NCI-H2171 treated with DMSO at 0.1 percent for 48 hours (cell line): ENCODE measurements at regions not wholly inside any gene's neighbourhood (a gene's known extent, or its start where the extent isn't known, plus 50 kb on each side); places are given as distances from the start of the nearest gene placed in this dataset.

Experiments used
- DNase-seq: peaks from one replicate; lab custom pipeline; 2025; lab: John Stamatoyannopoulos, UW

DNA sequence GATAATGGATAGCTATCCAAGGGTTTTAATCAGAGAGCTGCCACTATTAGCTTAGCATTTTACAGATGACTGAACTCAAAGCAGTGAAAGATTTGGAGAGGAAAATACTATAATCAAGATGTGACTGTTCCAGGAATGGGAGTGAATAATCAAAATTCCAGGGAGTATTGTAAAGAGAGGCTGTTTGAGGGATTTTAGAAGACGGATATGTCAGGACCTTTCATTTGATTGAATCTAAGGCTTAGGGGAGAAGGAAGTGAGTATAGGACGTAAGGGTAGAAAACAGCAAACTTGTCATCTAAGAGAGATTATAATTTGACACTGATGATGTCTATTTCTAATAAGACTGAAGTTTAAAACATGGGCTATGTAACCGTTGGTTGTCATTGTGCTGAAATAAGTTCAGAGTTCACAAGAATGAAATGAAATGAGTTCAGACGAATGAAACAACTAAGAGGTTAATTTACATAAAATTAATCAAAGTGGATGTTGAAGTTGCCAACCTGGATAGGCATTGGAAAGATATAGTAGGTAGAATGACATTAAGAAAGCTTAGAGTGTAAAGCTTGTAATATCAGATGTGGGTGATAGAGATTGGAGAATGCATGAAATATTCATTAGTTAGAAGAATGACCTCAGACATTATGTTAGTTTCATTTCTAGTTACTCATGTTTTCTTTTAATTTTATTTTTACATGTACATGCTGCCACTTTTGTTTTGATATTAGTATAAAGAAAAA is 842.8 kb downstream of the SI start:
- no peak for DNase-seq

DNA sequence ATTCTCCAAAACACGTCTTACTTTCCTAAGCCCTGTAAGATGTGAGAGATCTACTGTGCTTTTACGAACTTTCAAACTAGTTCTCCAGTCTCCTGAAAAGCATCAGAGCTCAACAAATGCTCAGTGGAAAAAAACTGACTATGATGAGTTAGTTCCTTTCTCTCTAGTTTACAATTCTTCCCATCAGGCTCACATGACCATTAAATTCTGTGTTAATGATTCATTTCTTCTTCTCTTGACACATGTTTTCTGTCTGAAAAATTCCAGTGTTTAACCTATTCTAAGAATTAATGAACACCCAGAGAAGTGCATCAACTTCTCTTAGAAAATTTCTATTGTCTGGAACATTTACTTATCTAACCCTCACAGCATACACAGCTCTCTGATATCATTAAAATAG is 844.3 kb downstream of the SI start:
- no peak for DNase-seq

DNA sequence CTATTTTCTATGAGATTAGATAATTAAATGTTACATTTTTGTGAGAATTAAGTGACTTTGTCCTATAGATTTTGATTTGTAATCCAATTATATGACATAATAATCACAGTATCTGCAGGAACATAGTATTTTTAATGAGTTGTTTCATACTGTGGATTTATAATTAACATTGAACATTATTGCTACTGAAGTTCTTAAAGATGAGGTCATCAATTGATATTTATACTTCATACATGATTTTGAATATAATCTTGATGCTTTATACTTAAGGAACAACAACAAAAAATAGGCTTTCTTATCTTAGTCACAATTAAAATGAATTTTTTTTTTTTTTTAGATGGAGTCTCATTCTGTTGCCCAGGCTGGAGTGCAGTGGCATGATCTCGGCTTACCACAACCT is 846.6 kb downstream of the SI start:
- no peak for DNase-seq

DNA sequence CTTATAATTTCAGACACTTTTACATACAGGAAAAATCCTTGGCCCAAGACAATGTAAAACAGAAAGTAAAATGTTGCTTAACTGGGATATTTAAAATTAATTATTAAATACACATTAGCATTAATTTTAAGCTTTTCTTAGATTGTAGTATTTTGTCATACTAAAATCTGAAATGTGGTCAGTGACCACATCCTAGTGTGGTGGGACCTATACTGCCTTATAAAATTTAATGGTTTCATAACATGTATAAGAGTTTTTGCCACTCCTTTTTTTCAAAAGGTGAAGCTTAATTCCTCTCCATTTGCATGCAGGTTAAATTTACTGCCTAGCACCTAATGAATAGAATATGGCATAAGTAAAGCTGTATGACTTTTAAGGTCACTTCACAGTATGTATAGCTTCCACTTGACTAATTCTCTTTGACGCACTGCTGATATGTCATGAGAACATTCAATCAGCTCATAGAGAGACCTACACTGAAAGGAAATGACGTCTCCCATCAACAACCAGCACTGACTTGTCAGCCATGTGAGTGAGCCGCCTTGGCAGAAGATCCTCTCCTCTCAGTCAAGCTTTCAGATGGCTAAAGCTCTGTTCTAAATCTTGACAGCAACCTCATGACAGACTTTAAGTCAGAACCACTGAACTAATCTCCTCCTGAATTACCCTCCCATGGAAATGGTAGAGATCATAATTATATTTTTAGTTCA is 847.8 kb downstream of the SI start:
- DNase-seq, result no peak

DNA sequence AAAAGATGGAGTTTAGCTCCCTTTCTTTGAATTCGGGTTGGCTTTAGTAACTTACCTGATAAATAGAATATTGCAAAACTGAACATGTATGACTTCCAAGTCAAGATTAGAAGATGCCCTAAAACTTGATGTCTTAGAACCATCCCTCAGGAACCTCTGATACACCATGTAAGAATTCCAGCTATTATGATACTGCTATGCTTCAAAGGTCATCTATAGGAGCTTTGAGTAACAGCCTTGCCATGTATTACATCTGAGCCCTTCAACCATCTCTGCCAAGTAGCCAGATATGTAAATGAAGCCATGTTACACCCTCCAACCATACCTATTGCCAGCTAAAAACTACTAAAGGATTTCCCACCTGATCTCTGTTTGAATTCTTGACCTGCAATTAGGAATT is 854.2 kb downstream of the SI start:
- no peak for DNase-seq

DNA sequence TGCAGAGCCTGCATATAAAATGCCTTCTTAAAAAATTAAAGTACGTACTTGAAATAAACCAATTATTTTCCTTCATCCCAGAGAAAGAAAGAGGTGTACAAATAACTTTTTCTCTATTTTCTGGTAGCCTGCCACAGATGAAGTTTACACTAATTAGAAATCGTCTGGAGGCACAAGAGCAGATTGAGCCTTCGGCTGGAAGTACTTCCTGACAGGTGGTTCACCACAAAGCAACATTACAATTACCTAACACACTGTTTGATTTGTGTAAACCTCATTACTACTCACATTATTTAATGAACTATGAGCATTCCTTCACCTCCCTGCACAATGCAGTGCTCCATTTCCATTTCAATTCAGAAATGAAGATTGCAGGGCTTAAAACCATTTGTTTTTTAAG is 856.1 kb downstream of the SI start:
- DNase-seq, result peak; percentile 77

DNA sequence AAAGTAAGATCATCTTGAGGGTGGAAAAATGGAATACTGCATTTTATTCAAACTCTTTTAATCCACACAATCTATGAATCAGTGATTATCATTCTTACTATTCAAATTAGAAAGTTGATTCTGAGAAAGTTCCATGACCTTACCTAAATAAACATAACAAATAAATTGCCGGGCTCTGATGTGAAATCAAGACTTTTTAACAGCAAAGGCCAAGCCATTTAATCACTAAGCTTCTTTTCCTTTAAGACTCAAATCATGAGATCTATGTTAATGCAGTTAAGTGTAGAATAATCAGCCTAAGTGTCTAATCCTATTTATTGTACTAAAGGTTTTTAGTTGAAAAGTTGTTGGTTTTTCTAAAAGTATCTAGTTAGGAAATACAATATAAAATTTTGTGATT is 857.0 kb downstream of the SI start:
- no peak for DNase-seq

DNA sequence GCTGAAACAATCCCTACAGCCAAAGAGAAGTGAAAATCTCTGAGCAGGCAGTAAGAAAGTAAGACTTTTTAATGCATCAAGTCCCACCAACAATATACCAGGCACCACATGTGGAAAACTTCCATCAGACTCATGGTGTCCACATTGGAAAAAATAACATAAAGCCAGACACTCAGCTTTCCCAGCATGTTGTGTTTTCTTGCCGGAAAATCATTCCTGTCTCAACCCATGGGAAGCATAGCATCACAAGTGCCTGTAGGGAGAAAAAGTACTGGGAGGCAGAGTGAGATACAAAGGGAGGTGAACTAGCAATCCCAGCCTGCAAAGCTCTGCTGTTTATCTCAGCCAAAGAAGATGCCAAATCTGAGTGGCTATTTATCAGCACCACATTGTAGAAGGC is 868.9 kb downstream of the SI start:
- DNase-seq, result no peak

DNA sequence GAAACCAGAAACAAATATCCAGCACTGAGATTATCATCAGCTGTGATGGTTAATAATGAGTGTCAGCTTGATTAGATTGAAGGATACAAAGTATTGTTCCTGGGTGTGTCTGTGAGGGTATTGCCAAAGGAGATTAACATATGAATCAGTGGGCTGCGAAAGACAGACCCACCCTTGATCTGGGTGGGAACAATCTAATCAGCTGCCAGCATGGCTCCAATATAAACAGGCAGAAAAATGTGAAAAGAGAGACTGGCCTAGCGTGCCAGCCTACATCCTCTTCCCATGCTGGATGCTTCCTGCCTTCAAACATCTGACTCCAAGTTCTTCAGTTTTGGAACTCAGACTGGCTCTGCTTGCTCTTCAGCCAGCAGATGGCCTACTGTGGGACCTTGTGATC is 869.5 kb downstream of the SI start:
- no peak for DNase-seq

DNA sequence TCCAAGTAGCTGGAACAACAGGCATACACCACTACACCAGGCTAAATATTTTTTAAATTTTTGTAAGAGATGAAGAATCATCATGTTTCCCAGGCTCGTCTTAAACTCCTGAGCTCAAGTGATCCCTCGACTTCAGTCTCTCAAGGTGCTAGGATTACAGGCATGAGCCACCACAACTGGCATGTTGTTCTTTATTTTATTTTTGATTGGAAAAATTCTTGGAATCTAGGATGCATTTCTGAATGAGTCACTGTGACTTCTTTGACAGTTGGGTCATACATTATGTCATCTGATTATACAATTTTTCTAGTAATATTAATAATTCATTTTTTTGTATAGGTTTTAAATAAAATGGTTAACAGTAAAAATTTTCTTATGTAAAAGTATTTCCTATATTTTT is 870.2 kb downstream of the SI start:
- no peak for DNase-seq

DNA sequence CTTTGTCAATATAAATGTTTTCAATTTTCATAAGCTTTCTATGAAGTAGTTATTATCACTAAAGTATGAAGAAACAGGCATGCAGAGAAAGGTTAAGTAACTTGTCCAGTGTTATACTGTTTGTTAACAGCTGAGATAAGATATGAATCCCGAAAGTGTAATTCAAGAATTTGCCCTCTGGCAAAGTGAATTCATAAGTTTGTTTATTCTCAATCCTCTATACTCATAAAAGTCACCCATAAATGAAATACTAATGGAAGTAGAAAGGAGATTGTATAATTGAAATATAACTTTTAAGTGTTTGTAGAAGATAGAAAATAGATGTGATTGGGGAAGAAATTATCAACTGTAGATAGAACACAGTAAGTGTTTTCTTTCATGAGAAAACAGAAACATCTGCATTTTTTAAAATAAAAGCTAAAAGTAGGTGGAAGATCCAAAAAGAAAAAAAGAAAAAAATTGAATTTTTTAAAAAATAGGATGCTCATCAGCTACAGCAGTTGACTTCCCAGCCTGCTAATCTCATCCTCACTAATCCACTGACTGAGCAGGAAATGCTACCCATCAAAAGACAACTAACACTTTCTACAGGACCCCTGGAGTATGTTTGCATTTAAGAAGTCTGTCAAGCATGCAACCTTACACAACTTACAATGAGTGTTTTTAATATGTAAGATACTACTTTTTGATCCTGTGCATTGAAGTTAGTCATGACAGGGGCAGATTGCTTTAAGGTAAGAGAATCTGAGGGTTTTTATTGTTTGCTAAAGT is 878.1 kb downstream of the SI start:
- DNase-seq, result peak; percentile 10

DNA sequence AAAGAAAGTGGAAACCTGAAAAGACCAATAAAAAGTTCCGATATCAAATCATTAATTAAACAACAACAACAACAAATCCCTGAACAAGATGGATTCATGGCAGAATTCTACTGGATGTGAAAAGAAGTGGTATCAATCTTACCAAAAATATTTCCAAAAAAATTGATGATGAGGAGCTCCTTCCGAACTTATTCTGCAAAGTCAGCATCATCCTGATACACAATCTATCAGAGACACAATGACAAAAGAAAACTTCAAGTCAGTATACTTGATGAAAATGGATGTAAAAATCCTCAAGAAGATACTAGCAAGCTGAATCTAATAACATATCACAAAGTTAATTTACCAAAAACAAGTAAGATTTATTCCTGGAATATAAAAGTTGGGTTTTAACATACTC is 881.8 kb downstream of the SI start:
- DNase-seq, result no peak

DNA sequence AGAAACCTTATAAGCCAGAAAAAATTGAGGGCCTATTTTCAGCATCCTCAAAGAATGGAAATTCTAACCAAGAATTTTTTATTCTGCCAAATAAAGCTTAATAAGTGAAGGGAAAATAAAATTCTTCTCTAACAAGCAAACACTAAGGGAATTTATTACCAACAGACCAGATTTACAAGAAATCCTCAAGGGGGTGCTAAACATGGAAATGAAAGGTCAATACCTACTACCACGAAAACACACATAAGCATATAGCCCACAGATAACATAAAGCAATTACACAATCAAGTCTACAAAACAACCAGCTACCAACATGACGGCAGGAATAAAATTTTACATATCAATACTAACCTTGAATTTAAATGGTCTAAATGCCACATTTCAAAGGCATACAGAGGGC is 883.5 kb downstream of the SI start:
- no peak for DNase-seq

DNA sequence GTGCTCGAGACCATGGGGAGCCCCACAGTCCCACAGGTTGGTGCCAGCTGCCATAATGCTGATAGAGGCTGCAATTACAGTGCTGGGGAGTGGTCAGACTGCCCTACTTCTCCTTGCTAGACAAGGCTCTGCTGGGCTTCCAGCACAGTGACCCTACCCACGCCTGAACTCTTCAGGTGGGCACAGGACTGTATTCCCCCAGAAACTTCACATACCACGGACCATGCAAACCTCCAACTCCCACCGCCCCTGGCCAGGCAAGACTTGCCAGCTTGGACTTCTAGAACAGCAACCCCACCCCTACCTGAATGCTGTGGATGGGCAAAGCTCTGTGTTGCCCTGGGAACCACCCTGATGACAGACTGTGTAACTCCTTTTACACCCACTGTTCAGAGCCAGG is 885.3 kb downstream of the SI start:
- DNase-seq, result no peak

DNA sequence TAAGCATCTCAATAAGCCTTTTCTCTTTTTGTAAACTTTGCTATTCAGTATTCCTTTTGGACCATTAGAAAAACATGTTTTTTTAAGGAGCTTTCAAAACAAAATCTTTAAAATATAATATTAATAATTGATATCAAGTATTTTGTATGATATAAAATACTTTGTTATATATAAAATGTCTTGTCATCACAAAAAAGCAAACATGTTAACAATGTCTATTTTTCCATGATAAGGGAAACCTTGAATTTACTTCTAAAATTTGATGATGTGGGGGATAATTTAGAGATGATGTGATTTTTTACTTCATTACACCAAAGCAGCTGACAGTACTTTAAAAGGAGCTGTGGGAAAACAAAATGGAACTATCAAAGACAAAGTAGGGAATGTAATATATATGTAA is 887.7 kb downstream of the SI start:
- DNase-seq, result no peak

DNA sequence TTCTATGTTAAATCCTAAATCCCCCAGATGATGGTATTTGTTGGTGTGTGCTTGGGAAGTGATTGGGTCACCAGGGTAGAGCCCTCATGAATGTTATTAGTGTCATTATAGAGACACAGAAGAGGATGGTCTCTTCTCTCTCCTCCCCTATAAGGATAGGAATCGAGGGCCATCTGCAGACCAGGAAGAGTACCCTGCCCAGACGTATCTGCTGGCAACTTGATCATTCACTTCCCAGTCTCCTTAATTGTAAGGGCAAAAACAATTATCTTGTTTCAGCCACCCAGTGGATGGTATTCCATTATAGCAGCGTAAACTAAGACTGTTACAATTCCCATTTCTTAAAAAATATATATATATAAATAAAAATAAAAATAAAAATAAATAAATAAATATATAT is 892.2 kb downstream of the SI start:
- DNase-seq, result no peak

DNA sequence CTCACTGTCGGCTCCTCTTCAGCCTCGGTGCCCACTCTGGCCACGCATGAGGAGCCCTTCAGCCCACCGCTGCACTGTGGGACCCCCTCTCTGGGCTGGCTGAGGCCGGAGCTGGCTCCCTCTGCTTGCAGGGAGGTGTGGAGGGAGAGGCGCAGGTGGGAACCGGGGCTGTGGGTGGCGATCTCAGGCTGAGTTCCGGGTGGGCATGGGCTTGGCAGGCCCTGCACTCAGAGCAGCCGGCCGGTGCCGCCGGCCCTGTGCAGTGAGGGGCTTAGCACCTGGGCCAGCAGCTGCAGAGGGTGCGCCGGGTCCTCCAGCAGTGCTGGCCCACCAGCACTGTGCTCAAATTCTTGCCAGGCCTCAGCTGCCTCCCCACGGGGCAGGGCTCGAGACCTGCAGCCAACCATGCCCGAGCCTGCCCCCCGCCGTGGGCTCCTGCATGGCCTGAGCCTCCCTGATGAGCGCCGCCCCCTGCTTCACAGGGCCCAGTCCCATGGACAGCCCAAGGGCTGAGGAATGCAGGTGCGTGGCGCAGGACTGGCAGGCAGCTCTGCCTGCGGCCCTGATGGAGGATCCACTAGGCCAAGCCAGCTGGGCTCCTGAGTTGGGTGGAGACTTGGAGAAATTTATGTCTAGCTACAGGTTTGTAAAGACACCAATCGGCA is 899.1 kb downstream of the SI start:
- no peak for DNase-seq

DNA sequence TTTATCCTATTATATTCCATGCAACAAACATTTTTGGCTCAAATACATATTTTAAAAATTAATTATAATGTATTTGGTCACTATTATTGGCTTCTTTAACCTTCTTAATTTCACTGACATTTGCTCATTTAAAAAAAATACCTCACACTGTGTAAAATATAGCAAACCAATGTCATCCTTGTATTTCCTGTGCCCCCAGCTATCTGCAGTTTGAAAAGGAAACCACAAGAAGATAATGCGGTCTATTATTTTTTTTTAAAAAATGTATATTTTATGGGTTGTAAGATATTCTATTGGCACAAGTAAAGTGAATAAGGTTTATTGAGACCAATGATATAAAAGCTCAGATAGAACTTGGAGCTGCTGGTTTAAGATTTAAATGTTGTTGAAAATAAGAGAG is 904.2 kb downstream of the SI start:
- DNase-seq, result no peak

DNA sequence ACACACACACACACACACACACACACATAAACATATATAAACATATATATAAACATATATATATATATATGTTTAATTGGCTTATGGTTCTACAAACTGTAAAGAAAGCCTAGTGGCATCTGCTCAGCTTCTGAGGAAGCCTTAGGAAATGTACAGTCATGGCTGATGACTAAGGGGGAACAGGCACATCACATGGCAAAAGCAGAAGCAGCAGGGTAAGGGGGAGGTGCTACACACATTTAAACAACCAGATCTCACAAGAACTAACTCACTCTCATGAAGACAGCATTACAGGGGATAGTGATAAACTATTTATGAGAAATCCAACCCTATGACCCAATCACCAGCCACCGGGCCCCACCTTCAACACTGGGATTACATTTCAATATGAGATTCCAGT is 922.9 kb downstream of the SI start:
- DNase-seq, result no peak

DNA sequence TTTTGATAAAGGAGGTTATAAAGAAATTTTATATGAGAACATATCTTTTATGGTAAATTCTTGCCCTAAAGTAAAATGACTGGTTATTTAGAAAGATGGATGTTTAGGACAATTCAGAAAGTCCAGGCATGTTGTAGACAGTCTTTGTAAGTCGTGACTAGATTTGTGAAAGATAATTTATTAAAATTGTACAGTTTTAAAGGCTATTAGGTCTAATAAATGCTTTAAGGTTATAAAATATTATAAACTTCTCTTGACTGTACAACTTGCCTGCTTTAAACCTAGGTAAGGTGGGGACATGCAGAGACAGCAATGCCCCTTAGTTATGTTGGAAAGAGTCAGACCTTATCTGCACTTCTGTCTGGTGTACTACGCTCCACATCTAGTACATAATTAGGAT is 933.5 kb downstream of the SI start:
- DNase-seq, result no peak

DNA sequence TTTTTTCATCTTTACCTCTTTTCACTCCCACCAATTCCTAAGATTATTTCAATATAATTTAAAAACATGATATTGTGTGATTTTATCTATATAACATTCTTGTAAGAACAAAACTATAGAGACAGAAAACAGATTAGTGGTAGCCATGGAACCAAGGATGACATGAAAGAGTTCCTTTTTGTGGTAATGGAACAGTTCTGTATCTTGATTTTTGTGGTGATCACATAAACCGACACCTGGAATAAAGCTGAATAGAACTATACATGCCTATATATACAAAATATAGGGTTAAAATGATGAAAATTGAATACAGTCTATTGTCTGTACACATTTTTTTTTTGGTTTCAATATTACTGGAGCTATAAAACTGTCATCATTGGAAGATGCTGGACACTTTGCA is 945.4 kb downstream of the SI start:
- no peak for DNase-seq
